ENCODE measurements at regions not wholly inside any gene's neighbourhood (a gene's known extent, or its start where the extent isn't known, plus 50 kb on each side); places are given as distances from the start of the nearest gene placed in this dataset.

DNA sequence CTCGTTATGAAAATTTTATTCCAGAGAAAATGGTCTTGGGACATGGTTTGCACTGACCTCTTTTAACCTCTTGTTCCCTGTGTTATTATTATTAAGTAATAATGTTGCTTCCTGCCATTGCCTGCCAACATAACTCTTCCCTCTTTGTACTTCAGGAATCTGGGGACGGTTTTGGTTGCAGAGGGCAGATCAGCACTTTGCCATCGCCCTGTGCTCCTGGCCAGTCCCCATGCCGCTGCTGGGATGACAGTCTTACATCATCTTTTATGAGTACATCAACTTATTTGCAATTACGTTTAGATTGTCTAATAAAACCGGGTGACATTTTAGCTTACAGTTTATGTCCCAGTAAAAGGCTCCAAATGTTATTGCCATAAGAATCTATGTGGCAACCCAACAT is 157.2 kb downstream of the CDH26 start:
- H2AK5ac ChIP-seq (ENCODE audit: low read depth, low read length): no peak overlapping the region
- no peak overlapping the region for H3K56ac ChIP-seq (ENCODE audit: extremely low read depth, insufficient read depth, low read length)
- H2BK15ac ChIP-seq (ENCODE audit: low read depth, low read length): no peak overlapping the region
- no peak overlapping the region for H2AK9ac ChIP-seq (replicated peaks; ENCODE audit: low read depth, low read length, poor library complexity)
- no peak overlapping the region for H3K23ac ChIP-seq (ENCODE audit: low read depth, low read length)
- no peak overlapping the region for H3K4me3 ChIP-seq (ENCODE audit: insufficient read depth, low read depth, low read length)
- dilution Hi-C loops (cut with HindIII; ENCODE audit: low sequenced_read_pairs, unreplicated experiment) (no loop called here), intact Hi-C loops (cut with micrococcal nuclease) (no loop called here), in situ Hi-C loops (cut with MboI; ENCODE audit: low sequenced_read_pairs) (no loop called here)
- TF ChIP-seq POLR2A (IDR thresholded peaks at IDR 0.05; ENCODE audit: low read depth, low read length) (no peak), BHLHE40 (IDR thresholded peaks at IDR 0.05; ENCODE audit: low read depth, low read length) (no peak), RAD21 (IDR thresholded peaks at IDR 0.05; ENCODE audit: low read length) (no peak), FOS (IDR thresholded peaks at IDR 0.05; ENCODE audit: low read depth, low read length) (no peak), RFX5 (IDR thresholded peaks at IDR 0.05; ENCODE audit: low read depth, low read length) (no peak), CTCF (conservative IDR thresholded peaks at IDR 0.05; ENCODE audit: low read depth, low read length) (no peak), RCOR1 (IDR thresholded peaks at IDR 0.05; ENCODE audit: insufficient replicate concordance, low read length) (no peak), MAFK (IDR thresholded peaks at IDR 0.05; ENCODE audit: low read depth, low read length) (no peak), CHD1 (IDR thresholded peaks at IDR 0.05; ENCODE audit: low read depth, low read length) (no peak), MXI1 (IDR thresholded peaks at IDR 0.05; ENCODE audit: borderline replicate concordance, low read depth, low read length) (no peak), ELK1 (IDR thresholded peaks at IDR 0.05; ENCODE audit: borderline replicate concordance, low read depth, low read length) (no peak), SMC3 (IDR thresholded peaks at IDR 0.05; ENCODE audit: low read depth, low read length) (no peak), MAZ (IDR thresholded peaks at IDR 0.05; ENCODE audit: borderline replicate concordance, low read depth, low read length) (no peak), USF2 (IDR thresholded peaks at IDR 0.05; ENCODE audit: low read depth, low read length) (no peak), NFE2L2 (IDR thresholded peaks at IDR 0.05; ENCODE audit: low read depth, low read length) (no peak)
- peaks cover 4% of the 10 kb centered on the region for H3K27me3 ChIP-seq (ENCODE audit: control insufficient read depth, insufficient read depth, low read length)
- H3K9me1 ChIP-seq (ENCODE audit: insufficient read depth, low read length): no peaks in the 10 kb centered on the region
- no peak overlapping the region for H3K18ac ChIP-seq (ENCODE audit: low read depth, low read length)
- no TSS peak for BruUV-seq (replicated peaks)
- H3K36me3 ChIP-seq (ENCODE audit: control insufficient read depth, insufficient read depth, low read length): no peaks in the 10 kb centered on the region
- CTCF ChIA-PET: no interaction called here
- no peak overlapping the region for H3K9ac ChIP-seq (ENCODE audit: low read depth, low read length)
- H3K9me3 ChIP-seq (ENCODE audit: control insufficient read depth, insufficient read depth, low read length): no peaks in the 10 kb centered on the region
- no peaks in the 10 kb centered on the region for H3K79me1 ChIP-seq (ENCODE audit: low read depth in 1 of 2, low read length in 2 of 2)
- no peaks in the 10 kb centered on the region for H4K20me1 ChIP-seq (ENCODE audit: insufficient read depth, low read length)
- no peak overlapping the region for H3K4ac ChIP-seq (ENCODE audit: low read depth, low read length)
- no peaks in the 10 kb centered on the region for H3K4me1 ChIP-seq (ENCODE audit: control insufficient read depth, insufficient read depth, low read length)
- DNase-seq: no peak
- no peak overlapping the region for H2AFZ ChIP-seq (replicated peaks; ENCODE audit: low read length, poor library complexity)
- H2BK20ac ChIP-seq (ENCODE audit: low read depth, low read length): no peak overlapping the region
- H3K14ac ChIP-seq (replicated peaks; ENCODE audit: low read depth, low read length): no peak overlapping the region
- H4K5ac ChIP-seq (ENCODE audit: low read depth, low read length): no peak overlapping the region
- H3K4me2 ChIP-seq (ENCODE audit: low read depth, low read length): no peak overlapping the region
- no peak overlapping the region for H2BK5ac ChIP-seq (ENCODE audit: low read depth, low read length, poor library complexity, severe bottlenecking)
- POLR2A ChIA-PET (ENCODE audit: unreplicated experiment): no interaction called here
- no peak for ATAC-seq (ENCODE audit: low read depth)
- H2BK120ac ChIP-seq (ENCODE audit: low read depth, low read length): no peak overlapping the region
- H4K8ac ChIP-seq (ENCODE audit: low read depth in 2 of 2, low read length in 2 of 2): no peak overlapping the region
- no peak overlapping the region for H3K27ac ChIP-seq (ENCODE audit: insufficient read depth, low read length)
- 20% methylated on average over 1 of the region's 6 CpGs; no CpG with 5 or more reads in 1 of the 2 experiments for WGBS, 2 experiments (ENCODE audit: extremely low coverage in 2 of 2, insufficient read length in 1 of 2)
- no peak overlapping the region for H4K91ac ChIP-seq (ENCODE audit: insufficient read depth, low read depth, low read length)
